Neural progenitor cell (in vitro differentiated cells): ENCODE measurements at regions not wholly inside any gene's neighbourhood (a gene's known extent, or its start where the extent isn't known, plus 50 kb on each side); places are given as distances from the start of the nearest gene placed in this dataset.

ENCODE experiments used
- CTCF ChIP-seq: fragments of 200-600 bp; sonication (generic); IDR thresholded peaks from 2 replicates; pipeline ENCODE4 v1.5.1; 2017; ENCODE audit warnings: antibody characterized with exemption, mild to moderate bottlenecking
- EZH2 ChIP-seq: fragments of 200-600 bp; sonication (generic); IDR thresholded peaks from 2 replicates; pipeline ENCODE4 v1.6.1; 2017; ENCODE audit warnings: antibody characterized with exemption, mild to moderate bottlenecking, moderate library complexity
- EZH2phosphoT487 ChIP-seq: fragments of 200-600 bp; sonication (generic); IDR thresholded peaks from 2 replicates; pipeline ENCODE4 v1.6.1; 2017; ENCODE audit warnings: antibody characterized with exemption

- TF ChIP-seq CTCF (no peak), EZH2phosphoT487 (no peak), EZH2 (no peak)
Observed at GRCh38 chr7:13457790-13458189, 531.7 kb downstream of the ETV1 start.
